CD4-positive, alpha-beta T cell treated with Interleukin-12 subunit alpha and Interleukin-12 subunit beta, for 1 hour (primary cell): ENCODE measurements at regions not wholly inside any gene's neighbourhood (a gene's known extent, or its start where the extent isn't known, plus 50 kb on each side); places are given as distances from the start of the nearest gene placed in this dataset.
A peak's percentile ranks its signal among the peaks of the same experiment; 100 is the strongest.

Experiments used
- DNase-seq: peaks from one replicate; pipeline ENCODE4 v3.0.0-alpha.2; 2020

DNA sequence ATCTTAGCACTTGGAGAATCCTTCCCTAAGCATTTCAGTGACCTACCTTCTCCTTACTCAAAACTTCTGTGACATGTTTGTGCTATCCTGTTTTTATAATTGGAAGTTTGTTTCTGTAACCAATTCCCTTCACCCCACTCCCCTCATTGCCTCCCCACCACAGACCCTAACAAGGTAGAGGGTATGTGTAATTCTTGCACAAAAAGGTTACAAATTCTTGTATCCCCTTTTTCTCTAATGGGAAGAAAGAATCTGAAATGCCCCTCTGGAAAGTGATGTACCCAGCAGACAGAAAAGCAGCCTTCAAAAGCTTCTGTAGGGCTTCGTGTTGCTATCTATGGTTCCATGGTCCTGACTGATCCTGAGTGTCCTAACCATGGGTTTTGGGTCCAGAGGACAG is 111.7 kb upstream of the TMEM170B start:
- DNase-seq, result no peak

DNA sequence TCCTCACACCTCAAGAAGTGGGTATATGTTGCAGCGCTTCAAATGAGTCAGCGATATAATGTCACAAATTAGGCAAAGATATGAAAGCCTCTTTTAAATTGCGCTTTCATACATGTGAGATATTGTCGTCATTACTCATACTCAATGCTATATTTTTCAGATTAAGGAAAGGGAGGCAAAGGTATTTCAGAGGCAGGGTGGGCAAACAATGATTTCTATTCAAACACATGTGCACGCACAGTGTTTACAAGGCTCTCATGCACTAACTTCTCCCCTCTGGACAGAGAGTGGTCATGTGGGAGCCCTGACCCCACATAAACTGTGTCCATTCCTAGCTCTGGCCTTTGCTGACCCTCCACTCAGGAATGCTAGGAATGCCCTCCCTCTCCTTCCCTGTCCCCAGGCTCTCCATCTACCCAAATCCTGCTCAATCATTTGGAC is 112.1 kb upstream of the TMEM170B start:
- no peak for DNase-seq

DNA sequence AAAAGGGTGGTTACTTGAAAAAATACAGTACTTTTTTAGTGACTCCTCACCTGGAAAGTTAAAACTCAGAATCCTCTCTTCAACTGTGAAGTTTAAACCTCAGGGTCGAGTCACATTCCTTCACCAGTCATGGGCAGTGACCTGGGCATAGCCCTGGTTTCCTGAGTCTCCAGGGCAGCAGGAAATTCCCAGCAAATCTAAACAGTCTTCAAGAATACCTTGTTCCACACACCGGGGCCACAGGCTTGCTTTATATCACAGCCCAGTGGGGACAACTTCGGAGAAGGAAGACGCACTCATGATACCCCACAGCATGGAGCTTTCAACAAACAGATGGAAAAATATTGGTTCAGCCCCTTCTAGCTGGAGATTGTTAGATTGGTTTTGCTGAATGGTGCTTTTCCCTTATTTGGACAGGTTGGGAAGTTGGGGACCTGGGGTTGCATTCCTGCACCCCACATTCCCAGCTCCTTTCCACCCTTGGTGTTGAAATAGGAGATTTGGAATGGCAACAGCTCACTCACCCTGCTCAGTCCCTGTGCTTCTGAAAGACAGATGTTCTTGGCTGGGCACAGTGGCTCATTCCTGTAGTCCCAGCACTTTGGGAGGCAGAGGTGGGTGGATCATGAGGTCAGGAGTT is 113.0 kb upstream of the TMEM170B start:
- no peak for DNase-seq

DNA sequence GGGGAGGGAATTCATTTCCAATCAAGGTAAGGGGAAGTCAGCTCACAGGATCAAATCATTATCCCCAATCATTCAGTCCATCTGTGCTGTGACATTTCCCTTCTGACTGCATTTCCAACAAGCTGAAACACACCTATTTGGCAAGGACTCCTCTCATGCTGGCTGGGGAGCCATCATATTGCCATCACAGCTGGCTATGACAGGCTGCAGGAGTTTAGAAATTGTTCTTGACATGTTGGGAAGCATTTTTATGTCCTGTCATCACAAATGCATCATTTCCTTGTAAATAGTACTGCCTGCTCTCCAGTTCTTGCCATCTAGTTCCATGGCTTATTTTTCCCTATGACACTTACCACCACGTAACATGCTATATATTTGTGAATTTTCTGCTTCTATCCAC is 113.9 kb upstream of the TMEM170B start:
- no peak for DNase-seq

DNA sequence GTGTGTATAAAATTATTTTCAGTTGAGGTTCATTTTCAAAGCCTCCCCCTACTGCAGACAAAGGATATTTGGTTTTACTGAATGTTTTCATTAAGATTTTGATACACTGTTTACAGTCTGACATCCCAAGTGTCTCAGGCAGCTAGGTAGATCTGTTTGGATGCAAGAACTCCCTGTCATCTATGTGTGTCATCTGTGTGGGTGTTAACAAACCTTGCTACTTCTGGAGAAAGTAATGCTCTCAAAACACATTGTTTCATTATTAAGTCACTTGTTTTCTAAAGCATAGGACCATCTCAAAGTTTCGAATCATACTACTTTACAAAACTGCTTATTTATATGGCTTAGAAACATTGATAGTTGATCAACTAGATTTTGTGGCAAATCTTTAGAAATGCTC is 114.5 kb upstream of the TMEM170B start:
- DNase-seq, result no peak

DNA sequence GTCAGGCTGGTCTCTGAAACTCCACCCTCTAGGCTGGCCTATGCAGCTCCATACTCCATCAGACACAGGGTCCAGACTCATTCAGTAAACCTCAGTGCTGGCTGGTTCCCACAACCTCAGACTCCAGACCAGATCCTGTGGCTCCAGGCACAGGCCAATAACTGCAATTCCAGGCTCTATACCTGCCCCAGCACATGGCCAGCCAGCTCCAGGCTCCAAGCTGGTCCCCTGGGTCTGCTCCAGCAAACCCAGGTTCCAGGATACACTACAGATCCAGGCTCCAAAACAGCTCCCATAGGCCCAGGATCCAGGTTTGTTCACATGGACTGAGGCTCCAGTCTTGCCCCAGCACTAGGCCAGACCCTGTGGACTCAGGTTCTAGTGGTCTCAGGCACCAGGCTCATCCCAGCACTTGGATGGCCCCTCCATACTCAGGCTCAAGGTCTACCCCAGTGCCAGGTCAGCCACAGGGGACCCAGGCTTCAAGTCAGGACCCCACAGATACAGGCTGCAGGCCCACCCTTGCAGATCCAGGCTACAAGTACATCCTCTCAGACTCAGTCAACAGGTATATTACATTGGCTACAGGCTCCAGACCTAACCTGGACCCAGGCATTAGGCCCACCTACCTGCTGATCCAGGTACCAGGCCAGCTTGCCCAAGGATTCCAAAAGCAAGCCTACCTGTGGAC is 117.6 kb upstream of the TMEM170B start:
- DNase-seq, result no peak

DNA sequence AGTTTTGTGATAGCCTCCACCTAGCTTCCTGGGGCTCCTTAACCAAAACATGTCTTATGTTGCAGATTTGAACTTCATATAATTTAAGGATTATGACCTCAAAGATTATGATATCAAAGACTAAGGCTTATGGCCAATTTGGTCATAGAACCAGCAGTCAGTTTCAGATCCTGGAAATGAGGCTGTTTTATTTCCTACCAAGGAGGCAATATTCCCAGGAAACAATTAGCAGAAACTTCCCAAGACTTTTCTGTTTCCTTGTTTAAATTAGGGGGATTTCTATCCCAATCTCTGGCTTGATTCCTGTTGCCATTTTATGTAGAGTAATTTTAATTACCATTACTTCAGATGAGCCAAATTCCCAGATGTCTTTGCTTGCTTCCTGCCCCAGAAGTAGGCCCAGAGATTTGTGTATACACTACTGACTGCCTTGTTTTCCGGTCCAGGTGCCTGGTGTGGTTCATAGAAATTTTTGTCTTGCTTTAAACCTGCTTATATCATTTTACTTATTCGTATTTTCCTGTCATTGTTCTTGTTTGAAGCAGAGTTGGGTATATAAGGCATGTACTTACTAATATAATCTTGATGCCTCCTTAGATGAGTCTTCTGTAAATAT is 119.2 kb upstream of the TMEM170B start:
- DNase-seq, result no peak

DNA sequence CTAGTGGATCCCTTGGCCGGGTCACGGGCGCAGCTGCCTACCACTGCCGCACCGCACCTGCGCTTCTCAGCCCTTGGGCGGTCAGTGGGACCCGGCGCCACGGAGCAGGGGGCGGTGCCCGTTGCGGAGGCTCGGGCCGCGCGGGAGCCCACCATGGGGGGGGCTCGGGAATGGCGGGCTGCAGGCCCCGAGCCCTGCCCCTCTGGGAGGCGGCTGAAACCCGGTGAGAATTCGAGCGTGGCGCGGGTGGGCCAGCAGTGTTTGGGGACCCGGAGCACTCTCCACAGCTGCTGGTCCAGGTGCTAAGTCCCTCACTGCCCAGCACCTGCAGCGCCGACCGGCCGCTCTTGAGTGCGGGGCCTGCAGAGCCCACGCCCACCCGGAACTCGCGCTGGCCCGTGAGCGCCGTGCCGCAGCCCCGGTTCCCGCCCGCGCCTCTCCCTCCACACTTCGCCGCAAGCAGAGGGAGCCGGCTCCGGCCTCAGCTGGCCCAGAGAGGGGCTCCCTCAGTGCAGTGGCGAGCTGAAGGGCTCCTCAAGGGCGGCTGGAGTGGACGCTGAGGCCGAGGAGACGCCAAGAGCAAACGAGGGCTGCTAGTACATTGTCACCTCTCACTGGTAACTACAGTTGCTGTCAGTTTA is 120.5 kb upstream of the TMEM170B start:
- DNase-seq, result no peak

DNA sequence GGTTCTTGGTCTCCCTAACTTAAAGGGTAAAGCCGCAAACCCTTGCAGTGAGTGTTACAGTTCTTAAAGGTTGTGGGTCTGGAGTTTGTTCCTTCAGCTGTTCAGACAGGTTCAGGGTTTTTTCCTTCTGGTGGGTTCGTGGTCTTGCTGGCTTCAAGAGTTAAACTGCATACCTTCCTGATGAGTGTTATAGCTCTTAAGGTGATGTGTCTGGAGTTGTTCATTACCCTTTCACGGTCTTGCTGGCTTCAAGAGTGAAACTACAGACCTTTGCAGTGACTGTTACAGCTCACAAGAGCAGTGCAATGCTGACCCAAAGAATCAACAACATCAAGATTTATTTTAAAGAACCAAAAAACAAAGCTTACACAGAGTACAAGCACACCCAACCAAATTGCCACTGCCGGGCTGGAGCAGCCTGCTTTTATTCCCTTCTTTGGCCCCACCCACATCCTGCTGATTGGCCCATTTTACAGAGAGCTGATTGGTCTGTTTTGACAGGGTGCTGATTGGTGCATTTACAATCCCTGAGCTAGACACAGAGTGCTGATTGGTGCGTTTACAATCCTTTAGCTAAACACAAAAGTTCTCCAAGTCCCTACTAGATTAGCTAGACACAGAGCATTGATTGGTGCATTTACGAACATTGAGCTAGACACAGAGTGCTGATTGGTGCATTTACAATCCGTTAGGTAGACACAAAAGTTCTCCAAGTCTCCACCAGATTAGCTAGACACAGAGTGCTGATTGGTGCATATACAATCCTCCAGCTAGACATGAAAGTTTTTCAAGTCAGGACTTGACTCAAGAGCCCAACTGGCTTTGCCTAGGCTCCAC is 121.2 kb upstream of the TMEM170B start:
- peak; percentile 29 for DNase-seq

DNA sequence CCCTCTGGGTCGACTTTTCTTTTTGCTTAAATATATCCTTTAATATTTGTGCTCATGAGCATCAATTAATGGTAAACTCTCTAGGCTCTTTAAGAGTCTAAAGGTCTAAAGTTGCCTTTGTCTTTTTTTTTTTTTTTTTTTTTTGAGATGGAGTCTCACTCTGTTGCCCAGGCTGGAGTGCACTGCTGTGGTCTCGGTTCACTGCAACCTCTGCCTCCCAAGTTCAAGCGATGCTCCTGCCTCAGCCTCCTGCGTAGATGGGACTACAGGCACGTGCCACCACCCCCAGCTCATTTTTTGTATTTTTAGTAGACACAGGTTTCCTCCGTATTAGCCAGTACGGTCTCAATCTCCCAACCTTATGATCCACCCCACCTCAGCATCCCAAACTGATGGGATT is 122.0 kb upstream of the TMEM170B start:
- no peak for DNase-seq

DNA sequence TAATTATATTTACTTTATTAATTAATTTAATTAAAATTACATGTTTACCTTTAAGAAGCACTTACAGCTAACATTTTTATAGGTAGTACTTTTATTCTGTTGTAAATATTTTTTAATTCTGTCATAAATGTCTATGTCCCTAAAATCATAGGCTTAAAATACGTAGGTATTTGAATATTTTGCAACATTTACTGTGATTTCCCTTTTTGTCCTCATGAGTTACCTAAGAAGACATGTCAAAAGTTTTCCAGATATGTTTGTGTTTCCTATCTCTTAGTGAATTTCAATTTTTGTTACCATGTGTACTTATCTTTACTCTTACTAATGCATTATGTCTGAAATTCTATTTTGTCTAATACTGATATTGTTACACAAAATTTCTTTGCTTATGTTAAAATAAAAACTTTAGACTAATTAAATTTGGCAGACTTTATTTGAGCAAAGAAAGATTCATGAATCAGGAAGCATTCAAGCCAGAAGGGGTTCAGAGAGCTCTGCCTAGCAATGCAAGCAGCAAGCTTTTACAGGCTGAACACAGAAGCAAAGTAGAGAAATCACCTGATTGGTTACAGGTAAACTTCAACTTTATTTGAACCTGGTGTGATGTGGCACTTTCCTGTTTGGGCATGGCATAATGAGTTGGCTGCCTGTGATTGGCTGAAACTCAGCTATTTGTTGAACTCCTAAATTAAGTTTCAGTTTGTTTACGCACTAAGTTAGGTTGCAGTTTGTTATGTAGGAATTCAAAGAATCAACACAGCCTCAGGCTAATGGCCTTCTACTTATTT is 123.2 kb upstream of the TMEM170B start:
- DNase-seq, result peak; percentile 76

DNA sequence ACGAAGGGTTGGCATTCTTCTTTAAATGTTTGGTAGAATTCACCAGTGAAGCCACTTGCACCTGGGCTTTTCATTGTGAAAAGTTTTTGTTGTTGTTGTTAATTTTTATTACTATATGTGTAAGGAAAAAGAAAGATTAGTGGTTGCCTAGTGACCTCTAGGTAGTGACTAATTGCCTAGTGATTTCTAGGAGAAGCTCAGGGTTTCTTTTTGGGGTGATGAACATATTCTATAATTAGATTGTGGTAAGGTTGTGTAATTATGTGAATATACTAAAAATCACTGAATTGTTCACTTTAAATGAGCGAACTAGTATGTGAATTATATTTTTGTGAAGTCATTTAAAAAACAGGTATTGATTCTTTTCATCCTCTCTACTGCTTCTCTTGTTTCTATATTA is 123.8 kb upstream of the TMEM170B start:
- no peak for DNase-seq

DNA sequence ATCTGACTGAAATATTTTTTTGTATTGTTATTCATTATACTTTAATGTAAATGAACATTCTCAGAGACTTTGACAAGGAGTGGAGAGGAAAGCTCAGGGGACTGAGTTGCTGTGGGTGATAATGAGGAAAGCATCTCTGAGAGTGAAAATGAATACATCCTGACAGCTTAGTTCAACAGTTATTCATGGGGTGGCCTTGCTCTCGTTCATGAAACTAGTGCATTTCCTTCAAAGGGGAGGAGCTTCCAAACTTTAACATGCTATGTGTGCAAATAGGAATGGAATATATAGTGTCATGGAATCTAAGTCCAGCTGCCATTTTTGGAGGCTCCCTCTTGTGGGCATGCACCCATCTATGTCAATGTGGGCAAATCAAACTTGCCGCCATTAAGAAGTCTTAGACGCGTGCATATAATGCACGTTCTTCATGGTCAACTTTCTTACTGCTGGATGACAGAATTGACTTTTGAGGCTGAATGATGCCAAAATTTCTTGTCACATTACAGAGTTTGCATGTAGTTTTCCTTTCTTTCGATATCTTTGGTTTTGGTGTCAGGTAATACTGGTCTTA is 124.3 kb upstream of the TMEM170B start:
- no peak for DNase-seq

DNA sequence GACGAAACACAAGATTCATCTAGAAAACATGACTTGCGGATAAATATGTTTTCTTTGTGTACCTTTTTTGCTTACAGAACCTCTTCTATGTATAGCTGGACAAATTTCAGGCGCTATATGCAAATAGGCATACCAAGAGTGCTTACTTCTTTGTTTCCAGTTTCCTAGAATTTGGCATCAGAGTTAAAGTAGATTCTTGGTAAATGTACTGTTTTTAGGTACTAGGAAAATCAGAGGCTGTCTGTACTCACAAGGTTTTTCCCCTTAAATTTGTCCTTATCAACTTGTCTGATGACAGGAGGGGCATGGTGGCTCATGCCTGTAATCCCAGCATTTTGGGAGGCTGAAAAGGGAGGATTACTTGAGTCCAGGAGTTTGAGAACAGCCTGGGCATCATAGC is 124.9 kb upstream of the TMEM170B start:
- DNase-seq, result no peak

DNA sequence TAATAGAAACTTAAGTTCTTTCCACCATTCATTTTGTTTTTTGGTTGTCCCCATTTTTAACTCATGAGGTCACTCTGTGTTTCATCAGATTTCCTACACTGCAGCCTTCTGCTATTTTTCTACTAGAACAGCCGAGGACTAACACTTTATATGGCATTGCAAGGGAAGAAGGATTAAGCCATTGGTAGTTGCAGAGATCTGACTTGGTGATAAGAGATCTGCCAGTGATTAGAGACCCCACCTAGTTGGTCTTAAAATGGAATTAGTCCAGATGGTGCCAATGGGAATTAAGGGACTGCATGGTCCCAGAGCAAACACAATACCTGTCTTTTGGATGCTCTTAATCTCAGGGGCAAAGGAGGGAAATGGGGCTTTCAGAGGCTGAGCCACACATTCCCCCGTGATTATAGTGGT is 125.5 kb upstream of the TMEM170B start:
- DNase-seq, result no peak

DNA sequence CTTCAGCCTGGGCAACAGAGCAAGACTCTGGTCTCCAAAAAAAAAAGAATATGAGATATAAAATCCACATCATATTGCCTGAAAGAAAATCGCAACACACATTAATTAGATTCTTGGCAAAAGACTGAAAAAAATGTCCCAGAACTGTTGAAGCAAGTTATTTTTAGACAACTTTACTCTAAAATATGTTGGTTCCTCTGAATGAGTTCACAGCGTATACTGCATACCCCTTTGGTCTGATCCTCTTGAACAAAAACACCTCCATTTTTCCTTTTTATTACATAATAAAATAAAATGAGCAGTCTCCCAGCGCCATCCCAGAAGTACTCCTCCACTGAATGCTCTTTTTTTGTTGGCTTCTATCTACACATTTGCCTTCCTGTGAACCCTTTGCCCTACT is 126.0 kb upstream of the TMEM170B start:
- DNase-seq, result no peak

DNA sequence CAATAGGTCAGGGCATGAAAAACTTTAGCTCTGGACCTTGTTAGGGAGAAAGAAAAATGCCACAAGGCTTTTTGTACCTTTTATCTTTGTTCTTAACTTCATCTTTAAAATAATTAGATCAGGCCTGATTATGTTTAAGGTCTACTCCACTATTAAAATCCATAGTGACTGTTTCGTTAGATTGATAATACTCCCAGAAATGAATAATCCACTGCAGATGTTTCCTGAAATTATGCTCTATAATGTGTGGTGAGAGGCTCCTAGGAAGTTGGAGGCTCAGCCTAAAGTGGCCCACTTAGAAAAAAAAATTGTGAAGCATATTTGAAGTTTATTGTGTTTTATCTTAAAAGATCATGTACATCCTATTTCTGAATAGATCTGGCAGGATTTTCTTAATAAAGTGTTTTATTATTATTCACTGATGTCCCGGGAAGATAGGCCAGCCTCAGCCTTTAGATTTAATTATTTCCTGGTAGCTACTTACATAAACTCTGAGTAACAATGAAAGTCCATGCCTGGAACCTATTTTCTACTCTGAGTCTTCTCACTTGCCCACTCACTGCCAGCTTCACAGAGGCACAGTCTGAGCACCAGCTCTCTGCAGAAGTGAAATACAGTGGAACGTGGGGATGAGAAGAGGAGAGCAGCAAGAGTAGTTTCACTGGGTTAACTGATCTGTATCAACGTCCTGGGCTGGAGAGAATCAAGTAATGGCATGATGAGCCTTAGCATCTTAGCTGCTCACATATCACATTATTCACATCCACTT is 126.8 kb upstream of the TMEM170B start:
- no peak for DNase-seq

DNA sequence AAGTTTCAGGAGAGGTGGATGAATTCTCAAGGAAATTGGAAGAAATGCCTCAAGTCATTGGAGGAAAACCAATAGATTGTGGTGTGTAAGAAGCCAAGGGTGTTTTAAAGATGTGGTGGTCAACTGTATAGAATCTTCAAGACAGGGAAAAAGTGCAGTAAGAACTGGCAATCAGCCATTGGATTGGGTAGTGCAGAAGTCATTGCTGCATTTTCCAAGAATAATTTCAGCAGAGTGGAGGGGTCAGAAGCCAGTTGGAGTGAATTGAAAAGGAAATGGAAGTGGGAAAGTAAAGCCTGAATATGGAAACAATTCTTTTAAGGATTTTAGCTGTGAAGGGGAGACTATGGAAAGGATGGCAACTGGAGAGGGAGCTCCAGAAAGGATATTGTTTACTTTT is 128.2 kb upstream of the TMEM170B start:
- no peak for DNase-seq

DNA sequence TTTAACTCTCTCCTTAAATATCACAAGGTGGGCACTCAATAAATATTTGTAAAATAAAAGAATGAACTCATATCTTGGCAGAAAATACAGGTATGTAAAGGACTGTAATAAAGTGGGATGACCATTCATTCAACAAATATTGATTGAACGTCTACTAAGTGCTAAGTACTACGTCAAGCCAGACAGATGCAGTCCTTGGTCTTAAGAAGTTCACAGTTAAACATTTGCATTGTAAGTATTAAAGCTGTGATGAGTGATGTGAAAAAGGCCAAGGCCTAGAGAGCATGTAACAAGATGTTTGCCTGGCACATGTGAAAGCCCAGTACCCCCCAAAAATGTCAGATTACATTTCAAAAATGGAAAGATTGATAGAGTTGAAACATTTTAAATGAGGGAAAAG is 130.1 kb upstream of the TMEM170B start:
- DNase-seq, result no peak

DNA sequence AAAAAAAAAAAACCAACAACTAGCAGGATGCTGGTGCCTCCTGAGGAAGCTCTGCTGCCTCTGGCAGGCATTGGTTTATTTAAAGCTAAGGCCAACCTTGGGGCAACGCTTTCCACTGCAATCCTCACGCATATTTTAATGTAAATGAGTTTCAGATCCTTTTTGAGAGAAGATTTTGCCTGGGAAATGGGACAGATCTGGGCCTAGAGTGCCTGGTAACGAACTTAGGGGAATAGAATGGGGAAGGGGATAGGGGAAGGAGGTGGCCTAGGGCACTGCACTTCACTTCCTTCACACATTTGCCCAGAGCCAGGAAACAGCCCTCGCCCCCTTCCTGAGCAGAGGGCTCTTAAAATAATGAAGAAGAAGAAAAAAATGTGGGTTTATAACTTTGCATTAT is 132.7 kb upstream of the TMEM170B start:
- DNase-seq, result no peak

DNA sequence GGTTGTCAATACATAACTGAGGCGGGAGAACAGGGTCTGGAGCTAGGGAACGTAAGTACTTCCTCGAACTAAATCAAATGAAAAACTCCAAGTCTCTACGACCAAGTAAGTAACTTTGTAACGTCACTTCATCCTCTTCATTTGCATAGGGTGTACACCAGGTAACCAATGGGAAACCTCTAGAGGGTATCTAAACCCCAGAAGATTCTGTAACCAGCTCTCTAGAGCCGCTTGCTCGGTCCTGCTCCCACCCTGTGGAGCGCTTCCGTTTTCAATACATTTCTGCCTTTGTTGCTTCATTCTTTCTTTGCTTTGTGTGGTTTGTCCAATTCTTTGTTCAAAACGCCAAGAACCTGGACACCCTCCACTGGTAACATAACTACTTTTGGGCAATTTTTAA is 133.5 kb upstream of the TMEM170B start:
- no peak for DNase-seq
